ENCODE measurements at regions not wholly inside any gene's neighbourhood (a gene's known extent, or its start where the extent isn't known, plus 50 kb on each side); places are given as distances from the start of the nearest gene placed in this dataset.

- no peak for DNase-seq (ENCODE audit: low read depth)
Observed at GRCh38 chr4:123807866-123808265, 411.3 kb downstream of the SPRY1 start.

GRCh38 chr4:123809864-123810263, 413.3 kb downstream of the SPRY1 start:
- DNase-seq (ENCODE audit: low read depth), result no peak

- no peak for DNase-seq (ENCODE audit: low read depth)
Observed at GRCh38 chr4:123812066-123812390, 415.4 kb downstream of the SPRY1 start.

GRCh38 chr4:123813901-123814300, 417.3 kb downstream of the SPRY1 start:
- DNase-seq (ENCODE audit: low read depth), result no peak

- no peak for DNase-seq (ENCODE audit: low read depth)
Observed at GRCh38 chr4:123816462-123816861, 419.9 kb downstream of the SPRY1 start.

- no peak for DNase-seq (ENCODE audit: low read depth)
Observed at GRCh38 chr4:123817025-123817688, 420.6 kb downstream of the SPRY1 start.

GRCh38 chr4:123819362-123820035, 422.9 kb downstream of the SPRY1 start:
- no peak for DNase-seq (ENCODE audit: low read depth)

- no peak for DNase-seq (ENCODE audit: low read depth)
Observed at GRCh38 chr4:123821861-123822260, 425.3 kb downstream of the SPRY1 start.

- no peak for DNase-seq (ENCODE audit: low read depth)
Observed at GRCh38 chr4:123822353-123822752, 425.8 kb downstream of the SPRY1 start.

GRCh38 chr4:123823244-123823643, 426.6 kb downstream of the SPRY1 start:
- no peak for DNase-seq (ENCODE audit: low read depth)

- no peak for DNase-seq (ENCODE audit: low read depth)
Observed at GRCh38 chr4:123824524-123824923, 427.9 kb downstream of the SPRY1 start.

GRCh38 chr4:123825596-123826291, 429.1 kb downstream of the SPRY1 start:
- no peak for DNase-seq (ENCODE audit: low read depth)

- no peak for DNase-seq (ENCODE audit: low read depth)
Observed at GRCh38 chr4:123826896-123827295, 430.3 kb downstream of the SPRY1 start.

- no peak for DNase-seq (ENCODE audit: low read depth)
Observed at GRCh38 chr4:123827511-123827910, 430.9 kb downstream of the SPRY1 start.

GRCh38 chr4:123830930-123831329, 434.3 kb downstream of the SPRY1 start:
- no peak for DNase-seq (ENCODE audit: low read depth)

GRCh38 chr4:123832173-123833026, 435.8 kb downstream of the SPRY1 start:
- no peak for DNase-seq (ENCODE audit: low read depth)

GRCh38 chr4:123833171-123833643, 436.6 kb downstream of the SPRY1 start:
- DNase-seq (ENCODE audit: low read depth), result no peak

- no peak for DNase-seq (ENCODE audit: low read depth)
Observed at GRCh38 chr4:123835831-123836590, 439.4 kb downstream of the SPRY1 start.

- DNase-seq (ENCODE audit: low read depth), result no peak
Observed at GRCh38 chr4:123836851-123837595, 440.4 kb downstream of the SPRY1 start.

GRCh38 chr4:123838474-123838873, 441.9 kb downstream of the SPRY1 start:
- DNase-seq (ENCODE audit: low read depth), result no peak

- DNase-seq (ENCODE audit: low read depth), result no peak
Observed at GRCh38 chr4:123840197-123840596, 443.6 kb downstream of the SPRY1 start.

All from stimulated activated CD8-positive, alpha-beta memory T cell treated with anti-CD3 and anti-CD28 coated beads, Interleukin-7, amount 100 ng/mL, for 24 hours (primary cell).